Colonic mucosa (tissue), 4 donors: ENCODE measurements at regions not wholly inside any gene's neighbourhood (a gene's known extent, or its start where the extent isn't known, plus 50 kb on each side); places are given as distances from the start of the nearest gene placed in this dataset.

Experiments
- DNase-seq: peaks from one replicate; pipeline ENCODE4 v3.0.0-alpha.2; 2020
- H3K27ac ChIP-seq: fragments of 200-600 bp; one replicate; pipeline ENCODE4 v1.8.0; 2021
- H3K27me3 ChIP-seq: fragments of 200-600 bp; one replicate; pipeline ENCODE4 v1.8.0; 2021
- H3K36me3 ChIP-seq: fragments of 200-600 bp; one replicate; pipeline ENCODE4 v1.8.0; 2021
- H3K4me1 ChIP-seq: fragments of 200-600 bp; one replicate; pipeline ENCODE4 v1.8.0; 2021; ENCODE audit warnings: mild to moderate bottlenecking
- H3K4me3 ChIP-seq: fragments of 200-600 bp; one replicate; pipeline ENCODE4 v1.8.0; 2021
- H3K9ac ChIP-seq, 2 donors: one replicate each; pipeline ENCODE4 v1.7.0; 2013; ENCODE audit warnings: control low read depth in 2 of 2, low read depth in 2 of 2, low read length in 2 of 2
- H3K9me3 ChIP-seq: fragments of 200-600 bp; one replicate; pipeline ENCODE4 v1.8.0; 2021
- CTCF ChIP-seq: fragments of 200-600 bp; IDR thresholded peaks from one replicate; pipeline ENCODE4 v1.8.0; 2022; ENCODE audit warnings: antibody characterized with exemption, mild to moderate bottlenecking
- intact Hi-C: fragments of 100-400 bp; cut with DNase I; formaldehyde crosslinking; loops from one replicate; pipeline ENCODE4 v1.14.1; 2022
- donor health status: healthy.
- donor health status: DM: no; HTN: no; CAD: no.
- donor health status: DM: no; HTN: no; CAD: no.

DNA sequence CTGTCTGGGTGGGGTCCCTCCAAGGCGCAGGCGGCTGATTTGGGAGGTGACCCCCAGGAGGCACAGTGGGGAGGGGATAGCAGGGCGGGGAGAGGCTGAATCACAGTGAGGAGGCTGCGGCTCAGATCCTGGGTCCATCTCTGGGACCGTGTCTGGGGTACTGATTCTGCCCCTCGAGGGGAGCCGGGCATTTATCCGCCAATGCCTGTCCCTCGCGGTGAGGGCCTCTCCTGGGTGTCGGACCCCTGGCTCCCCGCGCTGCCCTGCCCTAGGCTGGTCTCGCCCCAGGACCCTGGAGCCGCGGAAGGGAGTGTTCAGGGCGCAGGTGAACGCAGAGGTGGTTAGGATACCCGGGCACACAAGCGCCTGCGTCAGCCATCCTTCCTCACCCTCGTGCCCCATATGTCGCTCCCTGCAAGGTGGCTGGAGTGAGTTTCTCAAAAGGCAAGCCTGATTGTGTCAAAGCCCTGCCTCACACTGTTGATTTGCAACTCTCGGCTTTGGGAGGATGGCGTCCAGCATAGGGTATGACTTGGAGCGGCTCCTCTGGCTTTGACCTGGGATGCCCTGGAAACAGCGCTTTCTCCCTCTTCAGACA, 530.9 kb downstream of the PTPRU start:
- H3K27me3 ChIP-seq: no peaks in the 10 kb centered on the region
- intact Hi-C loops: no loop called here
- DNase-seq: peak; percentile 7
- H3K4me3 ChIP-seq: no peak overlapping the region
- no peak overlapping the region for H3K9ac ChIP-seq
- H3K9me3 ChIP-seq: no peaks in the 10 kb centered on the region
- no peaks in the 10 kb centered on the region for H3K4me1 ChIP-seq
- H3K27ac ChIP-seq: no peak overlapping the region
- TF ChIP-seq CTCF: no peak
- no peaks in the 10 kb centered on the region for H3K36me3 ChIP-seq

DNA sequence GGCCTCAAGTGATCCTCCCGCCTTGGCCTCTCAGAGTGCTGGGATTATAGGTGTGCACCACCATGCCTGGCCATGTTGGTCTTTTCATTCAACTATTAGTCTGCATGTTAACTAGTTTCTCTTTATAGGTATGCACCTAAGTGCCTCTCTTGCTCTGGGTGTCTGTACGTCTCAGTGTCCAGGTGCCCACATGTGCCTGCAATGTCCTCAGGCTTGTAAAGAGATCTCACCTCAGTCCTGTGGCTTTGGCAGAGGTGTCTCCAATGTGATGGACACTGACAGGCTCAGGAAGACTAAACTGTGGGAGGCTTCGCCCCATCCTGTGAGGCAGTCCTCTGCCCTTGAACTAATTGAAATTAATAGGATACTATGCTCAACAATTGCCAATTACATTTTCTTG, 526.3 kb downstream of the PTPRU start:
- no peak overlapping the region for H3K9ac ChIP-seq
- intact Hi-C loops: no loop called here
- no peaks in the 10 kb centered on the region for H3K4me1 ChIP-seq
- no peaks in the 10 kb centered on the region for H3K36me3 ChIP-seq
- DNase-seq: peak; percentile 3
- H3K27ac ChIP-seq: no peak overlapping the region
- H3K9me3 ChIP-seq: no peaks in the 10 kb centered on the region
- TF ChIP-seq CTCF: no peak
- H3K27me3 ChIP-seq: no peaks in the 10 kb centered on the region
- H3K4me3 ChIP-seq: no peak overlapping the region

DNA sequence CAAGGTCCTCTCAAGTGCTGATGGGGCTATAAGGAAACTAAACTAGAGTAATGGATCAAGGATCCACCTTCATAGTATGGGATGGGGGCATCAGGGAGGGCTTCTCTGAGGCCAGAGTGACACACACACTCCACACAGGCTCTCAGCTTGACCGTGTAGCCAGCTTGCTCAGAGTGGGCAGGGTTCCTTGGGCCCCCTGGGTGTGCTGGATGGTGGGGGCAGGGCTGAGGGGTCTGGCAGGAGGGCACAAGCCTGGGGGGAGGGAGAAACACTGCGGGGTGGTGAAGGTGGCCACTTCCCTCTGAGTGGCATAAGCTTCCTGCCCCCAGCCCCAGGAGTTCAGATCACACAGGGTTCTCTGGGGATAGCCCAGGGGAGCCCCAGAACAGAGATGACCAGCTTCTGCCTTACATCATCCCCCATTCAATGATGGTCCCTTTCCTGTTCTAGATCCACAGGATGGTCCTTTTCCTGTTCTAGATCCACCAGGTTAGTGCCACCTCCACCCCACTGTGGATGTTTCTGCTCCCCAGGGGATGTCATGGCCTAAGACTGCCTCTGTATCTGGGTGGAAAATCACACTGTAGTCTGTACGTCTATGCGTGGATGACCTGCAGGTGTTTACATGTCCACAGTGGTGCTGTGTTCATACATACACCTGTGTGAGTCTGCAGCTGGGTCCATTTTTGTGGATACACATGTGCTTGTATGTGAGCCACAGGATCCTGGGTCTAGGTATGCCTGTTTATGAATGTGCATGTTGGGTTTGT, 525.0 kb downstream of the PTPRU start:
- Histone ChIP-seq H3K27ac (no peak overlapping the region), H3K4me1 (no peaks in the 10 kb centered on the region), H3K4me3 (no peak overlapping the region), H3K9ac (no peak overlapping the region), H3K36me3 (no peaks in the 10 kb centered on the region), H3K9me3 (no peaks in the 10 kb centered on the region), H3K27me3 (no peaks in the 10 kb centered on the region)
- intact Hi-C loops: no loop called here
- no peak for TF ChIP-seq CTCF
- no peak for DNase-seq

DNA sequence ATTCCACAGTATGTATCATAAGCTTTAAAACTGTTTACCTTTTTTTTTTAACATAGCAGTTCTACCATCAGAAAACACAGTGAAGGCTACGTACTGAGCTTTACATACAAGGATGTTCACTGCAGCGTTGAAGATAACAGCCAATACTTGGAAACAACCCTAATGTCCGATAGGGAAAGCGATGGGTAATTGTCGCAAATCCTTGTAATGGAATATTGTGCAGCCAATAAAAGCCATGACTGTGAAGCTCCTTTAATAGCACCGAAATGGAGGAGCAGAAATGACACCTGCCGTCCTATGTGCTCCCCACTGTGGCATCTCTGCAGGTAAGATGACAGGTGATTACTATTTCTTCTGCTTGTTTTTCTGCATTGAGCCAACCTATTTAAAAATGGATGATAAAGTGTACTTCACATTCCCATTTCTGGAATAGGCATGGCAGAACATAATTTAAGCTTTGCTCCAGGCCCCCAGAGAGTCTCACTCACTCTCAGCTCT, 523.8 kb downstream of the PTPRU start:
- no peak overlapping the region for H3K9ac ChIP-seq
- H3K4me1 ChIP-seq: no peaks in the 10 kb centered on the region
- H3K9me3 ChIP-seq: no peaks in the 10 kb centered on the region
- no peak for DNase-seq
- H3K36me3 ChIP-seq: no peaks in the 10 kb centered on the region
- intact Hi-C loops: no loop called here
- no peaks in the 10 kb centered on the region for H3K27me3 ChIP-seq
- no peak overlapping the region for H3K27ac ChIP-seq
- TF ChIP-seq CTCF: no peak
- H3K4me3 ChIP-seq: no peak overlapping the region

DNA sequence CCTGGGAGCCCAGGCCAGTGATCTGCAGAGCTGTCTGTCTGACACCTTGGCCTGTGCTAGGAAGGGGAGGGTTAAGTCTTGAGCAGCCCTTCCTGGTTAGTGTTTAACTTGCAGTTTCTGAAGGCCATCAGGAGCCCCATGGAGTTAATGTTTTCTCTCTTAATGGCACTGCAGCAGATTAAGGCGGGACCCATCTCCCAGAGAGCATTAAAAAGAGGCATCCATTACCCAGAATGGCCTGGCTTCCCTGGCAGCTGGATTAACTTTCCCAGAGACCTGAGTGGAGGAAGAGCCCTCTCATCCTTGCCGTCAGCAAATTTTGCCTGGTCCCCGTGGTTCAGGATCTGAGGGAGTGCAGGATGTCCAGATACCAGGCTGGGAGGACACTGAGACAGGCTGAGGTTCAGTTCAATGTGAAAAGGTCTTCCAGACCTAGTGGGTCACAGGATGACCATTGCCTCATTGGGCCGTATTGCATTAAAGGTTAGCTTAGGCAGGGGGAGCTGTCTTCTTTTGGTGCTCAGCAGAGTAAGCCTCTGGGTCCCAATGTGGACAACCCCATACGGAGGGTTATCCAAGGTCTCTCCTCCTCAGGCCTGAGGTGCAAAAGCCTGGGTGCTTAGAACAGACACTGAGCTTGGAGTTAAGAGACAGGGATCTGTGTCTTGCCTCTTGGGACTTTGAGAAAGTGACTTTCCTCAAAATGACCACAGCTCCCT, 522.6 kb downstream of the PTPRU start:
- DNase-seq: no peak
- Histone ChIP-seq H3K4me3 (no peak overlapping the region), H3K9ac (no peak overlapping the region), H3K9me3 (no peaks in the 10 kb centered on the region), H3K36me3 (no peaks in the 10 kb centered on the region), H3K27ac (no peak overlapping the region), H3K4me1 (no peaks in the 10 kb centered on the region), H3K27me3 (no peaks in the 10 kb centered on the region)
- TF ChIP-seq CTCF: no peak
- intact Hi-C loops: no loop called here
